ENCODE measurements at regions not wholly inside any gene's neighbourhood (a gene's known extent, or its start where the extent isn't known, plus 50 kb on each side); places are given as distances from the start of the nearest gene placed in this dataset.
"Not testable (repeated sequence)": the region's sequence is repeated elsewhere in the genome, so short reads cannot be mapped to it uniquely, and the experiment has no call there.

DNA sequence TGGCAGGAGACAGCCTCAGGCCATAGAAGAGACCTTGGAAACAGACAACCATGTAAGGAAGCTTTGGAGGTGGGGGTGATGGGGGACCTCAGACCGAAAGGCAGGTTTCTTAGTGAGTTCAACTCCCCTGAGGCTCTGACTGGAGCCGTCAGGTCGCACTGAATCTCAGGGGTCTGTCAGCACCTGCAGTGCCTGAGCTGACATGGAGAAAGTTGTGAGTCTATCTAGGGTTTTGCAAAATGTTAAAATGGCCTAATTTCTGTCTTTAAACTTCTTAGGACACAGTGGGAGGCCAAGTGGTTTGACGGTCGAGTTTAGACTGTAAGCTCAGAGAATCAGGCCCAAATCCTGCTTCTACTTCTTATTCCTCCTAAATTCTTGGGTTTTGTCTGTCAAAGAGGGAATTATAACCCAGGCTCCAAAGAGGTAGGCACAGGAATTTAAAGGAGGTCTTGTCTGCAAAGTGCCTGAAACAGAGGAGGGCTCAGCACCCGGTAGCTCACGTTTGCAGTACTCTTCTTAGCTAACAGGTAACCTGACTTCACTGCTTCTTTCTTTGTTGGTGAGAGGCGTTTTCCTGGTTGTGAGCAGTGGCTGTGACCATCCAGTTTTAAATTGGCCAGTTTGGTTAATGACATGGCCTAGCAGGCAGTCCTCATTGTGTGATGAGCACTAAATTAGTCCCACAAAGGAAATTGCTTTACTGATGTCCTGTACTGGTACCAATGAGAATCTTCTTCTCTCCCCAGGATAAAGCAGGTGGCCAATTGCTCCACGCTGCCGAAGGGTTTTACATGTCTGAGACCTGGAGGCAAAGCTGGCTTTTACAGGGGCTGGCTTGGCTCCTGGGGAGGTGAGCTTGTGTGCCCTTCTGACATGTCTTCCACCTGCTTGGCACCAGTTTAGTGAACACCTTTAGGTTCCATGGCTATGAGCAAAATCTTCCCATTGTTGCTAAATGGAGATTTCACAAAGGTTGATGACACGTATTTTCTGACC, 95.7 kb downstream of the MYCN start:
- no peak for DNase-seq

DNA sequence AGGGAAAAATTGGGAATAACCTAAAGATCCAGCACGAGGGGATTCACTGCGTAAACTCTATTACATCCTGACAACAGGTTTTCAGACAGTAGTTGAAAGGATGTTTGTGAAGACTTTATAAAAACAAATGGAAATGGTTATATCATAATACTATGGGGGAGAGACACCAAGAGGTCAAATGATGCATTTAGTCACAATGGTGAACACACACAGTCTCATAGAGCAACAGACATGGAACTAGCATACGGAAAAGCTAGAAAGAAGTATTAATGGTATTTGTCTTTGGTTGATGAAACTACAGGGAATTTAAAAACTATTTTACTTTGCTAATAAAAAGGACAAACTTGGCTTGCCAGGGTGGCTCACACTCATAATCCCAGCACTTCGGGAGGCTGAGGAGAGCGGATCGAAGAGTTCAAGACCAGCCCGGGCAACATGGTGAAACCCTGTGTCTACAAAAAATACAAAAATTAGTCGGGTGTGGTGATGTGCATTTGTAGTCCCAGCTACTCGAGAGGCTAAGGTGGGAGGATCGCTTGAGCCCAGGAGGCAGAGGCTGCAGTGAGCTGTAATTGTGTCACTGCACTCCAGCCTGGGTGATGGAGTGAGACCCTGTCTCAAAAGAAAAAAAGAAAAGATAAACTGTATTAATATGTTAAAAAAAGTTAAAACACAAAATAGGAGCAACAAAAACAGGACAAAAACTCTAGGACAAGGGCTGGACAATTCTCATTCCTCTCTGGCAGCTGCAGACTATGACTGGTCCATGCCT, 94.8 kb downstream of the MYCN start:
- DNase-seq: no peak

DNA sequence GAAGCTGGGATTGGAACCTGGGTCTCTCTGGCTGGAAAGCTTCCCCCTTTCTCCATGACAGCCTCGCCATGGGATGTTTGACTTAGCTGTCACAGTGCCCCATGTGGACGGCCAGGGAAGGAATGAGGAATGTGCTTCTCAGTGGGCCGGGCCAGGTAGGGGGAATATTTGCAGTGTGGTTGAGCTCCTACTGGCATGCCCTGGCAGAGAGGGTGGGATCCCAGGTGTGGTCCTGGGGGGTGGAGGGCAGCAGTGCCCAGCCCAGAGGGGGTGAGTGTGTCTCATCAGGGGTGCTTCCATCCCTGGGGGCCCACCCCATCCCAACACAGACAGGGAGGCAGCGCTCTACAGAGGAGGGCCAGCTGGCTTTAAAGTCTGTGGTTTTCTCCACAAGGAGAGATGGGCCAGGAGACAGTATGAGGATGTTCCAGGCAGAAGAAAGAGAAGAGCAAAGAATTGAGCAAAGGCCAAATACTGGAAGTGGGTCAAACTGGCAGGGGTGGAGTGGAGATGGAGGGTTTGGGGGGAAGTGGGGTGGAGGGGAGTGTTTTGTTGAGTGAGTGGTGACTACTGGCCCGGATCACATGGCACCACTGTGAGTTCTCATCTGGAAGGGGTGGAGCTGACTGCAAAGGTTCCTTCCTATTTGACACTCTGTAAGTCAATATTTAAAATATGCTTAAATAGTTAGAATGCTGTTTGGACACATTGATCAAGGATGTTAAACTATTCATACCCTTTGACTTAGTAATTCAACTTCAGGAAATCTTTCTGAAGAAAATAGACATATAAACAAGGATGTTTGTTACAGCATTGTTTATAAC, 94.0 kb downstream of the MYCN start:
- DNase-seq: no peak

DNA sequence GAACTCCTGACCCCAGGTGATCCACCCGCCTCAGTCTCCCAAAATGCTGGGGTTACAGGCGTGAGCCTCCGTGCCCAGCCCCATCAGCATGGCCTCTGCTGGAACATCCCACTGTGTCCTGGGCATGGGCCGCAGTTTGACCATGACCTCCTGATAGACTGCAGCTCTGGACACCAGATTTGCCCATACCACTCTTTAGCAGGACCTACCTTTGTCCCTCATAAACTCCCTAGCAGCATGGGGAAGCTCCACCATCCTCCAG, 92.6 kb downstream of the MYCN start:
- no peak for DNase-seq

DNA sequence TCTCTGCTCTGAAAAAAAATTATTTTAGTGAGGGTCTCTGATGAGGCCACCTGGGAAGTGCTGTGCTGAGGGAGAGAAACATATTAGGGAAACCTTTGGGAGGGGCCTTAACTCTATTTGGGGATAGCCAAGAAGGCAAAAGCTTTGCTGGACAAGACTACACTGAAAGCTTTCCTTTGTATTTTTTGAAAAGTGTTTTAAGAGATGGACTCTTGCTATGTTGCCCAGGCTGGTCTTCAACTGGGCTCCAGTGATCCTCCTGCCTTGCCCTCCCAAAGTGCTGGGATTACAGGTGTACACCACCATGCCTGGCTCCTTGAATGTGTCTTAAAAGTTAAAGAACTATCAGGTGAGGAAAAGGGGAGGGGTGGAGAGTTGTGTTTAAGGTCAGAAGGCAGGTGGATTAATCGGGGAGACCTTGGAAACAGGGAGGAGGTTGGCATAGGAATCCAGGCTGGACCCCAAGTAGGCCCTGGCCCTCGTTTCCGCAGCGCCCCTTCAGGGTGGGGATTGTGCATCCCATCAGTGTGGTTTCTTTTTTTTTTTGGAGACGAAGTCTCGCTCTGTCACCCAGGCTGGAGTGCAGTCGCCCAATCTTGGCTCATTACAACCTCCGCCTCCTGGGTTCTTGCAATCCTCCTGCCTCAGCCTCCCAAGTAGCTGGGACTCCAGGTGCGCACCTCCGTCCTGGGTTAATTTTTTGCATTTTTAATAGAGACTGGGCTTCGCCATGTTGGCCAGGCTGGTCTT, 92.1 kb downstream of the MYCN start:
- no peak for DNase-seq

DNA sequence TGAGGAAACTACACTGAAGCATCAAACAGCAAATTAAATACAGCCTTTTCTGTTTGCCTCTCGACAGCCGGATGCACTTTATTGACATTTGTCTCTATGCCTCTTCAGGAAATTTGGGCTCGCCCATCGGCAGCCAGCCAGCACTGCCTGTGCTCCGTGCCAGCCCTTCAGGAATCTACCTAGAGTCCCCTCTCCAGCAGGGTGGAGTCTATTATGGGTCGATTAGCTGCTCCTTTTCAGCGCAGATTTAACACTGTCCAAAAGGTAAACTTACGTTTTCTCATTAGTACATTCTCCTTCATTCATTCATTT, 91.5 kb downstream of the MYCN start:
- DNase-seq: no peak

DNA sequence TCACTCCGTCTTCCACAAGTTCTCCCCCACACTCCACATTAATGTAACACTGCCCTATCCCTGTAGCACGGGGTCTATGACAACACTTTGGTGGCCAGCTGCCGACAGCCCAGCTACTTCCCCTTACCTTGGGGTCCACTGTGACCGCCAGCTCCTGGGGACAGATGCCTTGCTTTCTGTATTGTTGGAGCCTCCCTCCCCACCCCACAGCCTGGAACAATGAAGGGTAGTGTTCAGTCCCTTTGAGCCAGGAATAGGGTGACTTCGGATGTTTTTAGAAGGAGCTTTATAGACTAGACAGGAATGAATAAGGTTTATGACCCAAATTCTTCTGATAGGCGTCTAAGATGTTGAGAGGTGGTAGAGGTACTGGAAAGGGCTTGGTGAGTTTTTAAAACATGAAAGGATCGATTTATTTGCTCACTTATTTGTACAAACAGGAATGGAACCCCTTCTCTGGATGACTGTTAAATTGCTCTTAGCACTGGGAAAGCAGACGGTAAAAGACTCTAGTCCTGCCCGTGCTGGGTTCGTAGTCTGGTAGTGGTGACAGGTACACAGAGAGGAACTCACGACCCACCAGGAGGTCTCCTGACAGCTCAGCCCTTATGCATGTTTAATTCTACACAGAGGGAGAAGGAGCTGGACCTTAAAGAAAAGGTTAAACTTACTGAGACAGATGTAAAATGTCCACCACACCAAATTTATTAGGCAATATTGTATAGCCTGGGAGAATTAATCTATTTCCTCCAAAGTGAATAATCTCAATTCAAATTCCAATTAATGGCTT, 90.9 kb downstream of the MYCN start:
- no peak for DNase-seq

DNA sequence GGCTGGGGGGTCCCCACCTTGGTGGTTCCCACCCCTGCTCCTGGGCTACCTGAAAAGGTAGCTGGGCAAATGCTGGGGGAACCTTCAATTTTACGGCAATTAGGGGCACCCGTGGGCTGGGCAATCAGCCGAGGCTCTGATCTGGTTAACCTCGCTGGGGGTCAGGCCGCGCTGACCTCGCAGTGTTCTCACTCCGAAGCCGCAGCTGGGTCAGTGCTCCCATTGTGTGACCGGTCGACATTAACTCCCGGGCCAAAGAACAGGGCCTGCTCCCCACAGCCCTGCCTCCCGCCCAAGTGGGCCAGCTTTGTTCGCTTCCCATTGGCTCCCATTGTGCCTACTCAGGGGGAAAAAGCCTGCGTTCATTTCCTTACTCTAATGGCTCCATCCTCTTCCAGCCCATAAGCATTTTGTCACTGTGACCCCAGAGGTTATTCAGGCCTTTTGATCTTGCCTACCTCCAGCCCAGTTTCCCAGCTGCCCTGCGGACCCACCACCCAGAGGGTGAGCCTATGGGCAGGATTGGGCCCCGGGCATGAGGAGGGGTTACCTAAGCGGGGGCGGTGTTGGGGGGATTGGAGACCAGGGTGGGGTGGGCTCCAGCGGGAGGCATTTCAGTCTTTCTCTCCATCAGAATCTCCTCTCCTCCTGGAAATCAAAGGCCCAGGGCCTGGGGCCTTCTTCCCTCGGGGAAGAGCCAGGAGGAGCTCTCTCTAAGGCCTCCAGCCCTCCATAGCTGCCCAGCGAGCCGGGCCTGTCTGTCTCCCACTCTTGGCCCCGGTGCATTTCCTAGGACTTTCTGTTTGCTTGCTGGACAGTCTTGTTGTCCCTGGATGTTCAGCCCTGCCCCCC, 90.1 kb downstream of the MYCN start:
- DNase-seq: no peak

DNA sequence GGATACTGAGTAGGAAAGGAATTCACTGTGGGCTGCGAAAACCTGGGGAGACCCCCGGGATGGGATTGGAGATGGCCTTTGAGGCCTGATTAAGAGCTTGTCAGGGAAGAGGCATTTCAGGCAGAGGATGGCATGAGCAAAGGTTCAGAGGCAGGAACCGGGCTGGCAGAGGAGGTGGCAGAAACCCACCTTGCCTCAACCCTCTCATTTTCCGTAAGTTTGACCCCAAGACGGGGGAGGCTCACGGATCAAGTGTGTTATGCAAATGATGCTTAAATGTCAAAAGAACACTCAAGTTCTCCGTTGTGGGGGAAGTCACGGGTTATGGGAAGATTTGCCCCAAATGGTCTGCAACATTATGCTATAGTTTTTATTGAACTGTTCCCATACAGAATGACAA, 88.3 kb downstream of the MYCN start:
- DNase-seq: no peak

DNA sequence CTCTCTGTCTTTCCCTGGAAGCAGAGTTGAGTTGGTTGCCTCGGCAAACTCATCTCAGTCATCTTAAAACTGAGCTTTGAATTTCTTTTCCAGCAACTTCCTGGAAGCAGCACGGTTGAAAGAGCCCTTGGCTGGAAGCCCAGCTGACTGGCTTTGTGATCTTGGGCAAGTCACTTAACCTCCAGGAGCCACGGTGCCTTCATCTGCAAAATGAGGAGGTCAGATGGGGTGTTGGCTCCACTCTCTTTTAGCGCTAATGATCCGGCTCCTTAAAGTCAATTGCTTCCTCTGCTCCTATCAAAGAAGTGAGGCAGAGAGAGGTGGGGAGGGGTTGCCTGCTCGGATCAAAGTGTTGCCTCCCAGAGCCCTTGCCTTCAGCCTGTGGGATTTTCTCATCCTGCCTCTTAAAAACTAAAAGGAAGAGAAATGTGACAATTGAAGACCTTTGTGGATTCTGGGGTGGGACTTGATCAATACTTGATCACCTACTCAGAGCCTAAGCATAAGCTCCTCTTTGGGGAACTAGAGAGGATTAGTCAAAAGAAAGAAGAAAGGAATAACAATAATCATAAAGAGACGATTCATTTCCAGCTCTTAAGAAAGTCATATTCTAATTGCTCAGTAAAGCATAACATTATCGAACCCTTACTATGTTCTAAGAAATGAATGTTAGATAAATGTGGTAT, 86.6 kb downstream of the MYCN start:
- no peak for DNase-seq

DNA sequence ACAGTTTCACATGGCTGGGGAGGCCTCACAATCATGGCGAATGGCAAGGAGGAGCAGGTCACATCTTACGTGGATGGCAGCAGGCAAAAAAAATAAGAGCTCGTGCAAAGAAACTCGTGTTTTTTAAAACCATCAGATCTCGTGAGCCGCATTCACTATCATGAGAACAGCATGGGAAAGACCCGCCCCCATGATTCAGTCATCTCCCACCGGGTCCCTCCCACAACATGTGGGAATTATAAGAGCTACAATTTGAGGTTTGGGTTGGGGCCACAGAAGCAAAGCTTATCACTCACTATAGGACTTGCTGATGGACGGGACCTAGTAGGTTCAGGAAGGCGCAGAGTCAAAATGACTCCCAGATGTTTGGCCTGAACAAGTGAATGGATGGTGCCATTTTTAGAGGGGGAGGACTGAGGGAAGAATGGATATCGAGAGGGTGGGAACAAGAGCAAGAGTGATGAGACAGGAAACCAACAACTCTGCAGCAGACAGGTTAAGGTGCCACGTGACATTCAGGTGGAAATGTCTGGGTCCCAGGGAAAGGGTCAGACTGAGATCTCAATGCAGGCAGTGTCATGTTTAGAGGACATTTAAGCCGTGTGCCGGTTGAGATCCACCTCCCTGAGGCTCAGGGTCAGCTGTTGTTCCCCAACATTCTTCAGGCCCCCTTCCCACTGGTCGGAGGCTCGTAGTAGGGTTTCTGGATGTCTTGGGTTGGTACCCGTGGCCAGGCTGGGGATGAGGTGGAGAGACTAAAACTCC, 85.7 kb downstream of the MYCN start:
- DNase-seq: no peak

DNA sequence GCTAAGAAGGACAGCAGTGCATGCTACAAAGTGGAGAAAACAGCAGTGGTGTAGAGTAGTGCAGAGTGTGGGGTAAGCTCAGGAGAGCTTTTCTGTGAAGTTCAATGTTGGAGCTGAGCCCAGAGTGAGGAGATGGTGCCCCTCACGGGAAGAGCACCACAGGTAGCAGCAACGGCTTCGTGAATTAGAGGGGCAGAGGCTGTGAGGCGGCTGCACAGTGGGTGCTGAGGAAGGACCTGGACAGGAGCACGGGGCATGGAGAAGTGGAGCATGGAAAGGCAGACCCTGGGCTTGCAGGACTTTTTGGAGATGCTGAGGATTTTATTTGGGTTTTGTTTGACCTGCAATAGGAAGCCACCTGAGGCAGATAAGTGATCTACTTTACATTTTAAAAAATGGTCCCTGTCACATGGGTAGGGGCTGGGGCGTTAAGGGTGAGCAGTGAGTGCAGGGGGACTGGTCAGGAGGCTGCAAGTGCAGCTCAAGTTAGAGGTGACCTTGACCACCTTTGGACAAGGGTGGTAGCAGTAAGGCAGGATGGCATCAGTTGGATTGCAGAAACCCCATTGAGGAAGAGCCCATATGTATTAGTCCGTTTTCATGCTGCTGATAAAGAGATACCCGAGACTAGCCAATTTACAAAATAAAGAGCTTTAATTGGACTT, 85.0 kb downstream of the MYCN start:
- no peak for DNase-seq

DNA sequence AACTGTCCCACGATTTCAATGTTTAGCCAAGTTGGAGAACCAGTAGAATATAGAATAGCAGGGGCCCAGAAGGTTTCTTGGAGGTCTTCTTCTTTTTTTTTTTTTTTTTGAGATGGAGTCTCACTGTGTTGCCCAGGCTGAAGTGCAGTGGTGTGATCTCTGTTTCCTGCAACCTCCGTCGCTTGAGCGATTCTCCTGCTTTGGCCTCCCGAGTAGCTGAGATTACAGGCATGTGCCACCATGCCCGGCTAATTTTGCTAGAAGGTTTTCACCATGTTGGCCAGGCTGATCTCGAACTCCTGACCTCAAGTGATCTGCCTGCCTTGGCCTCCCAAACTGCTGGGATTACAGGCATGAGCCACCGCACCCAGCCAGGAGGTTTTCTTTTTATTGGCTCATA, 84.3 kb downstream of the MYCN start:
- not testable (repeated sequence) for DNase-seq

DNA sequence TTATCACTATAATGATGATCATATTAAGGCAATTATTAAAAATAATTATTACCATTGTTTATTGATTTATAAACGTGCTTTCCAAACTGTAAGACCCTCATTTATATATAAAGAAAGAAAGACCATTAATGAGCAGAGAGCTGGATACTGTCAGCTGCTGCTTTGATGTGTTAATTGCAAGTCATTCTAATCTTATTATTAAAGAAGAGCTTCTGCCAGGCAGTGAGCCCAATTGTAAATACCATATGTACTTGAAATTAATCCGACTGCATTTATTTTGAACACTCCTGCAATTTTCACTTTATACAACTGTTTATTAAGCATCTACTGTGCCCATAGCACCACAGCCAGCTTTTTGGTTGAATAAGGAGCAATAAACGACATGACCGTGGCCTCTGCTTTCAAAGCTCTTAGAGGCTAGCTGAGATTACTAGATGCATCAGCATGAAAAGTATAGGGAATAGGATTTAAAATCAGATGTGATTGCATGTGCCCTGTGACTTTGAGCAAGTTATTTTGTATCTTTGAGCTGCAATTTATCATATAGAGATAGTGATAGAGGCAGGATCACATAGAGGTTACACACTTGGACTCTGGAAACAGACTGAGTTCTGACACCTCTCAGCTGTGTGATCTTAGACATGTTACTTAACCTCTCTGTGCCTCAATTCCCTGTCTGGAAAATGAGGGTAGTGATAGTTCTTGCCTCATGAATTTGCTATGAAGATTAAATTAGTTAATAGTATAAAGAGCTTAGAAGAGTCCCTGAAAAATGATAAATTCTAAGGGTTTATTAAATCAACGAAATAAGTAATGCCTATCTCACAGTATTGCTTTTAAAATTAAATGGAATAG, 83.4 kb downstream of the MYCN start:
- no peak for DNase-seq

DNA sequence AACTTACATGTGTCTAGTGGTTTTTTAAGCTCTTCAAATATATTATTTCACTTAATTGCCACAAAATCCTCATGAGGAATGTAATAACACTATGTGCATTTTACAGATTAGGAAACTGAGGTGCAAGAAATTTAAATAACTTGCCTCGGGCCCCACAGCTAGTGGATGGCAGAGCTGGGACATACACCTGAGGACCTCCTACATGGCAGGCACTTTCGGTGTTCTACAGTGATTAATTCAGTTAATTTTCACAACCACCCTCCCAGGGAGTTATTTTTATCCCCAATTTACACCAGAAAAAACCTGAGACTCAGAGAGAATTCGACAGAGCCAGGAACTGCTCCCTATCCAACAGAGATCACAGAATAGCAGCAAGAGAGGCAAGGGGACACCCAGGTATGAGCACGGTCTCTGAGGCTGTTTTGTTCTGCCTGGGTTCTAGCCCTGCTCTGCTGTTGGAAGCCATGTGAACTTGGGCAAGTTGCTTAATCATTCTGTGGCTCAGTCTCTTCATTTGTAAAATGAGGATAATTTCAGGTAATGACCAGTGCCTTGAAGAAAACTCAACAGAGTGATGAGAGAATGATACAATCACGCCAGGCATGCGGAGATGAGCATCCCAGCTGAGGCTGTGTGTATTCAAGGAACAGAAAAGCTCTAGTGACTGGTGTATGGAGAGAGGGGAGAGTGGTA, 82.3 kb downstream of the MYCN start:
- DNase-seq: no peak

DNA sequence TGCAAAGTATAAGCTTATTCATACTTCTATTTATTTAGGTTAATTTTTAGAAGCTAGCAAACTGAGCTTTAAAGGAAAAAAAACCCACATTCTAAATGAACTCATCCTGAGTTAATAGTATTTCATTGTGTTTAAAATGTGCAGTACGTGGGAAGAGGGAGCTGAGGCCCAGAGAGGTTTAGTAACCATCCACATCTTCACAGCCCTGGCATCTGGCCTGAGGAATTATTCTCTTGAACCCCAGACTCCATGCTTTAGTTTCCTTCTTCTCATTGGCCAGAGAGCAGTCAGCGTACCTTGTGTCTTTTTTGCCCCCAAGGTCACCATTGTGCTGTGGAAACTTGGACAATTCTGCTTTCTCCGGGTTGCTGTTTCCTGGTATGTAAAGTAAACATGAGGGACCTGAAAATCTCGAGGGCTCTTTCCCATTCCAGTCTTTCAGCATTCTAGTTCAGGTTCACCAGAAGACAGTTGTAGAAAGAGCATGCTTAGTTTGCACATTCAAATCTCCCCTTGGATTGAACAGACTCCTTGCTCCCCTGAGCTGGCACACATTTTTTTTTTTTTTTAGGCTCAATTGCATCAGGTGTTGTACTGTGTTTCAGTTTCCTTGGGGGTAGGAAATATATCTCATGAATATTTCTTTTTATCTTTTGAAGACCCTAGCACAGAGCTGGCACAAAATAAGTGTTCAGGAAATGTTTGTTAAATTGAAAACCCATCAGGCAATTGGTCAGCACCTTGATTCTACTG, 81.4 kb downstream of the MYCN start:
- no peak for DNase-seq

Measured in NCI-H187 treated with DMSO at 0.1 percent for 48 hours (cell line).